Astrocyte of the hippocampus (primary cell): ENCODE measurements at regions not wholly inside any gene's neighbourhood (a gene's known extent, or its start where the extent isn't known, plus 50 kb on each side); places are given as distances from the start of the nearest gene placed in this dataset.

Source experiments
- DNase-seq: peaks from one replicate; pipeline ENCODE4 v3.0.0; 2011; ENCODE audit warnings: low read depth, low spot score

DNA sequence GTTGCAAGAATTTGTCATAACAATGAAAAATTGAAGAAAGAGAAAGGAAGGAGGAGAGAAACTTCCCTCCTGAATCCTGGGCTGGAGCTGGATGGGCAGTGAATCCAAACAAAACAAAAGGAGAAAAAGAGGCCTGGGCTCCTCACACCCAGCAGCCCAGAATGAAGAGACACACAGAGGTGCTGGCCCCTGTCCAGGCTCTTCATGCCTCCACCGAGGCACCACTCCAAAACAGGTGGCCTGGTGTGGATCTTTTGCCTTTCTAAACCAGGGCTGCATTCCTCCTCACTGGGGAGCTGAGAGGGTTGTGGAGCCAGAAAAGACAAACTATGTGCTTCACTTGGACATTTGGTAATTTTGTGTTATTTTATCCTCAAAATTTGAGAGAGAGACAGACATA, 76.0 kb downstream of the FAM124B start:
- no peak for DNase-seq

DNA sequence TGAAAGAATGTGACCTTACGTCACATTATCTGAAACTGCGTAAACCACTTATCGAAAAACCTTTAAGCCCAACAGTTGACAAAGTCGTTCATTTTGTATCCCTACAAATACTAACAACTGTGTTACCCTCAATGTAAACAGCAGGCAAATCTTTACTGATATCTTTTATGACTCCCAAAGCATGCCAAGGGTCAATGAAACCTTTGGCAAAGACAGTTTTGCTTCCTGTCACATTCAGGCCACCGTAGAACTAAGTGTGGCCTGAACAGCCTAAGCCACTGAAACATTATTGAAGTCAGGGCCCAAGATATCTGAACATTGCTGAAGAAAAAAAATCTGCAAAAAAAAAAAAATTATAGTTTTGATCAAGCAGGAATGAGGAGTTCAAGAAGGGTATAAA, 77.3 kb downstream of the FAM124B start:
- no peak for DNase-seq

DNA sequence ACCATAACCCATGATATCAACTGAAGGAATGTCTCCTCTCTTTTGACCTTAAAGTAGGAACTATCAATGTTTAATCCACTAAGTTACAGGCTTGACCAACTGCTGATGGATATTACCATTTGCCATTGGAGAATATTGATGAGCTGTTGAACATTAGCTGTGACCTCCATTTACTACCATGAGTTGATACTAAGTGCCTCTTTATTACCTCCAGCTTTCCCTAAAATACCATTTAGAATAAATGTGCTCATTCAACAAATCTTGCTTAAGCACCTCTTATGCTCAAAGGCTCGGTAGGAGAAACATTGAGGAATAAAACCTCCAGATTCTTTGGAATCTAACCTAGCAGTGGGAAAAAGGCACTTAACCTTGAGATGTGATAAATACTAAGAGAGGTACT, 81.2 kb downstream of the FAM124B start:
- DNase-seq, result no peak

DNA sequence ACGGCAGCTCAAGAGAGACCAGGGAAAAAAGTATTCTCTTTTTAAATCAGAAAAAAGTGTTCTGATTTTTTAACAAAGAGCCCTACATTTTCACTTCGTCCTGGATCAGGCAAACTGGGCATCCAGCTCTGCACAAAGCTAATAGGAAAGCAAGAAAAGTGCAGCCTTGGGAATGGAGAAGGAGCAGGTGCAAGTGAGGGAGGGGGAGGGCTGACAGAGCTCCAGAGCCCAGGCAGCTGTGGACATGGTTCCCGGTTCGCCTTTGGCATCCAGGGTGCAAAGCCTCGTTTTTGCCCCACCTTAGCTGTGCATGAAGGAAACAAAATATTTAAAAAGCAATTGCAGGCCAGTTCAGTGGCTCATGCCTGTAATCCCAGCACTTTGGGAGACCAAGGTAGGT, 82.2 kb downstream of the FAM124B start:
- DNase-seq, result no peak

DNA sequence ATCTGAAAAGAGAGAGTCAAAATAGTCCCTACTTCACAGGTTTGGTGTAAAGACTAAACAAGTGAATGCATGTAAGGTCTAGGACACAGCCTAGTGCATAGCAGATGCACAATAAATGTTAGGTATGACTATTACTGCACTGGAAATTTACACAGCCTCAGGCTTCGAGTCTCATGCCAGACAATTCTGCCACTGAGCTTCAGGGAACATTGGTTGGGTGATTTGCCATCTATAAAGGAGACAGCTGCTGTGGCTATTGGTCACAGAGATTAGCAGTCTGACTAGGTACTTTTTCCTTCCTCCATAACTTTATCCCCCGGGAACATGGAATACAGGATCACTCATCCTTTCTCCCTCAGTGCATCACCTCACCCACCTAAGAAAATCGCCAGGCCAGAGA, 89.2 kb downstream of the FAM124B start:
- no peak for DNase-seq

DNA sequence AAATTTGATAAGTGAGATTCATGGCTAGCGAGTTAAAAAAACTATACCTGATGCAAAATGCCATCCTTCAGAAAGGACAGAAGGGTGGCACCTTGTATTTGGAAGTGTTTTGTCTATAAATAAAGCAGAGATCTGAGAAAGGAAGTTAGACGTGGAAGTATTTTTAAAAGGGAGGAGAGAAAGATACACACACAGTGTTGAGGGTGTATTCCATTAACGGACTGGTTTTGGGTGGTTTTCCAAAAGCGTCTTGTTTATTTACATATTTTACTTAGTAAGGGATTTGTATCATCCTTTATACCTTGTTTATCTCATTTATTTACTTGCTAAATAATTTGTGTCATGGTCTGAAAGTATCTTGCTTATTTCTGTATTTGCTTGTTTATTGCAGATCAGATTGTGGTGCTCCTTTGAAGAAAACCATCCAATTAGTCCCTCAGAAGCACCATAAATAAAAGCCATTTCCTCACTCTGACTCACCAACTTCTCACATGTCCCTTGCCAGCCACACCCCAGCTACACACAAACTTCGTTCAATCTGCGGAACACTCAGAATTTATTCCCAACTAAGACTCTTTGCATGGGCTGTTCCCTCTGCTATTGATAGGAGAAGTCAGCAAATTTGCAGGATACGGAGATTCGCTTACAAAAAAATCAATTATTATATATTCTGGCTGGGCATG, 90.8 kb downstream of the FAM124B start:
- peak; percentile 15 for DNase-seq

DNA sequence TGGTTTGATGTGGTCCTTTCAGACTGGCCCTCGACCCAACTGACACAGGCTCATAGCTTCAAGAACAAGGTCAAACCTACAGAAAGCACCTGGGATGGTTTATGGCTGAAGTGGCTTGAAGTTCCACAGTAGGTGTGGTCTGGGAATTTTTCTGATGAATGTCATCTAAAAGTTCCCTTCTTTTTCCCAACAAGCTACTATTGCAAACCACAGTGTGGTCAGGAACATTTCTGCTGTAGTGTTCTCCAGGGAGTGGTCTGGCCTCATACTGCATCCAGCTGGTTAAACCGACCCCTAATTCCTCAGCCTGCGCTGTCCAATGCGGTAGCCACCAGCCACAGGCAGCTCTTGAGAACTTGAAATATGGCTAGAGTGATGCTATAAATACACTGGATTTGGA, 92.7 kb downstream of the FAM124B start:
- DNase-seq, result peak; percentile 84

DNA sequence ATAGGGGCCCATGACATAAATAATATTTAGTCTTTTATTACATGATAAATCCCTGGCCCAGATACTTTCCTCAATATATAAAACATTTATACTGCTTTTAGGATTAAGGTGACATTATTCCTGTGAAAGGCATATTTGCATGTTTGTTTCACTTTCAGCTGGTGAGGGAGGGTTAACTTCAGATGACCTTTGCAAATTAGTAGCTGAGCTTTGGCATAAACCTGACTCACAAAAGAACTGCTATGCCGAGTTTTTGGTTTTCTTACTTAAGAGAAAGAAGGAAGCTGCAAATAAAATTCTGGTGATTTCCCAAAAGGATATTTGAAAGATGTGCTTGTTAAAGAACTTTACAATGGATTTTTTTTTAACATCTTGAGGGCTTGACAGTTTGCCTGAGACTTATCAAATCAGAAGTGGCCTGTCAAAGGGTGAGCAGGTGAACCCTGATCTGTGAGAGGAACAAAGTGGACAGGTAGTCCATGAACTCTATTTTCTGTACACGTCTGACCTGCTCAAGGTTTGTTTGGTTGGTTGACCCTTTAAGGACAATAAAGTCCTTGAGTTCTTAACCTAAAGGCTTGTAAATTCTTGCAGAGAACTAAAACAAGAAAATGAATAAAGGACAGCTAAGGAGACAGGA, 93.5 kb downstream of the FAM124B start:
- peak; percentile 12 for DNase-seq

DNA sequence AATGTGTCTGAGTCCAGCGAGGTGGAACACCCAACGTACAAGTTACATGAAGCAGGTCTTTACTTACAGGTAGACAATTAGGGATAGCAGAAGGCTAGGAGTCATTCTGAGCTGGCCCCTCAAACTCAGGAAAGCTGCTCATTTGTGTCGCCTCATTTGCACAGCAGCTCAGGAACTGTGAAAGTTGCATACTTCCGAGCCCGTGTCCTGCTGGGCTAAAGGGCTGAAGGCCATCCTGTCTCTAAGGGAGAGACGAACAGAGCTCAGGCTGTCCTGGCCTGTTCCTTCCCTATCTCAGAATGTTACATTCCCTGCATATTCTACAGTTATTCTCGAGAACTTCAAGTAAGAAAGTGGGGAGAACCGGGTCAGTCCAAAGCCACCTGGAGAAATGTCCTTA, 99.0 kb downstream of the FAM124B start:
- DNase-seq, result no peak

DNA sequence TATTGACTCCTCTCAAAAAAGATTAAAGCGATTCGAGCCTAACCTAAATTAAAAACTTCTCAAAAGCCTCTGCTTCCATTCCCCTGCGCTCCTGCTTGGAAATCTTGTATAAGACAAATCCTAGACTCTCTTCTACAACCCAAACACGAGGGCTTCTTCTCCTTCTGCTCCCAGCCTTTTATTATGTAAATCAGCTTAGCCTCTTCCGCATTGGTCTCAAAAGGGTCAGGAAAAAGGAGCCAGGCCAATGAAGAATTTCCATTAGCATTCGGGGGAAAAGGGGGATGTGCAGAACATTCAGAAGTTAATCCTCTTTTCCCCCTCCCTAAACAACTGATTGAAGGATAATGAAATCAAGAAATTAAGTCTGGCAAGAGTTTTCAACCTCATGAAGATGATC, 107.9 kb downstream of the FAM124B start:
- no peak for DNase-seq

DNA sequence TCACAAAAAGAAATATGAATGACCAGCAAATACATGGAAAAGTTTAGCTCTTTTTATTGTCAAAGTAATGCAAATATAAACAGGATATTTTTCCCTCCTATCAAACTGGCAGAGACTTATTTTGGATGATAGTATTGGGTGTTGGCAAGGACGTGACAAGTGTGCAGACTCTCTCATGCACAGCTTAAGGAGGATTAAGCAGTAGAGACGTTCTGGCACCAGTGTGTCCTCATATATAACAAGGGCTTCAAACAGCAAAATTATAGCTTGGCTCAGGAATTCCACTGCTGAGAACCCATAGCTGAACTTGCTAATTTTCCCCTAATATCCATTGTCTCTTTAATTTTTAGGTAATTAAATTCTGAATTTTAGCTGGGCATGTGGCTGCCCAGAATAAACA, 114.4 kb downstream of the FAM124B start:
- DNase-seq, result no peak

DNA sequence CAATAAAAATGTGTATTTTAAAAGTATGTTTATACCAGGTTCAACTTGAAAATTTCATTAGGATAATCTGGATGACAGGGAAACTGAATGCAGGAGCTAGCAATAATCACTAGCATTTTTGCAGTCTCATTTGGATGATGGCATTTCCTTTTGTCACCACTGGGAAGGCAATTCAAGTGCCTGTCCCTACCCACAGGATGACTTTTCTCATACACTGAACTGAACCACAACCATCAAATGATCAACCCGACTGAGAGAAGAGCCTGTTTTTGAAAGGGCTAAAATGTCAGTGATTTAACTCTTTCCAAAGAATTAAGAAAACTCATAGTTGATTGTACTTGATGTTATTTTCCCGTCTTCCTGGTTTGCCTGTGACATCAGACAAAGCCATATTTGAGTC, 115.0 kb downstream of the FAM124B start:
- DNase-seq, result no peak

DNA sequence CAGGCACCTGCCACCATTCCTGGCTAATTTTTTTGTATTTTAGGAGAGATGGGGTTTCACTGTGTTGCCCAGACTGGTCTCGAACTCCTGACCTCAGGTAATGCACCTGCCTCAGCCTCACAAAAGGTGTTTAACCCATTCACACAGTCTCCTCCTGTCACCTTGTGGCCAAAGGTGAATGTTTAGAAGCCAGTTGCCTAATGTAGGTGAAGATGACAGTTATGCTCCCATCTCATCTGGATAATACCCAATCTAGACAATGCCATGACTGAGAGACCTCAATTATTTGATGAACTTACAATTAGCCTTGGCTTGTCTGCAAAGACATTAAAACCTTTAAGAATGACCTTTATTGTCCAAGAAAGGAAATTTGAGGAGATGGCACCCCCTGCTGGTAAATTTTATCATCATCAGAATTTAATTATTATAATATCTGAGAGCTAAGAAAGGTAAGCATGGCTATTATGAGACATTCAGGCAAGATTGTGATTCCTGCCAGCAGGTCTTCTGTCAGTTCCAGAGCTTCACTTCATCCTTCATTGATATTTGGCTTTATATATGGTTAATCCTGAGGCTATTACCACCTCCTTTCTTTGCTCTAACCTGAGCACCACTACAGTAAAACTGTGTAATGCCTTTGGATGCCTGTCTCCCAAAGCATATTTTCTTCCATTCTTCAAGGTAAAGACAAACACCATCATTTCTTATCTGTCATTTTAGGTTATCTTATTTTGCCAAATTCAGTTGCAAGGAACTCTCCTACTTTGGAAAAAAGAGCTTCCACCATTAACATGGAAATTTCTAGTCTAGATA, 117.6 kb downstream of the FAM124B start:
- DNase-seq, result peak; percentile 50

DNA sequence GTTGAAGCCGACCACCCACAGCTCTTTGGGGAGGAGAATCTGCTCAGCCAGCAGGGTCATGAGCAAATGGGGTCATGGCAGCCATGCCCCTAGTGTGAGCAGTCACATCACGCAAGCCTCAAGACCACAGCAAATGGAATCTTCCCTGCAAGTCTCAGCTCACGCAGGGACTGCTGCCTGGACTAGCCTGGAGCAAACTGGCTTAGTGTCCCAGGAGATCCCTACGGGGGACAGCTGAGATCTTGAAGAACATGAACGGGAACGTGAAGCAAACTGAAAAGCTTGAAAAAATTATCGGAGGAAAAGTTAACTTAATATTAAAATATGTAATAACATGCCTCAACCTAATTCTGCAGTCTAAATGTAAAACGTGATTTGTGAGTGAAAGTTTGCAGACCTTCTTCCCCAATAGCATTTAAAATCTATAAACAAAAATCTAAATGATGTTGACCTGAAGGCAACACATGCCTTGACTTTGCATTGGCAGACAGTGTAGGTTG, 118.4 kb downstream of the FAM124B start:
- DNase-seq, result no peak

DNA sequence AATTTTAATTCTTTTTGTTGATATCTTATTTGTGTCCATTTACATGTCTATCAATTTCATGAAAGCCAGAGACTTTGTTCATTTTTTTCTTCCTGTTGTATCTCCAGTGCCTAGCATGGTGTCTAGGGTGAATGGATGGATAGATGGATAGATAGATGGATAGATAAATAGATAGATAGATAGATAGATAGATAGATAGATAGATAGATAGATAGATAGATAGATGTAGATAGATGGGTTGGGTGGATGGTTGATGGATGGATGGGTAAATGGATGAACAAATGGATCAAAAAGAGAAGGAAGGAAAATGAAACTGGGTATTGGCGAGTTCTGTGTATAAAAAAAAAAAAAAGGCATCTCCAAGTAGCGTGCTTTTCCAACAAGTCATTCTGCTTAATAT, 120.5 kb downstream of the FAM124B start:
- no peak for DNase-seq

DNA sequence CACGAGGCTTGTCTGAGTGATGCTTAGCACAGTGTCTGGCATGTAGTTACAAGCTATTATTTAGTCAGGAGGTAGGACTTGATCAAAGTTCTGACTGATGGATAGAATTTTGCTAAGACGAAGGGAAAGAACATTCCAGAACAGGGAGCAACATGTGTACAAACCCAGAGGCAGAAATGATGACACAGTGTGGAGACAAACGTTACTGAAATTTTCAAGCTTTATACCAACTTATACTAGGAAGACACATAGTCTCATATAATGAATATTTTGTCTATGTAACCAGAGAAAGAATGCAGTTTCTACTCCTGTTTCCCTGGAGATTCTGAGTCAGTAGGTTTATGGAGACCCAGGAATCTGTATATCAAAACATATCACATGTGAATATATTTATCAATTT, 123.4 kb downstream of the FAM124B start:
- no peak for DNase-seq

DNA sequence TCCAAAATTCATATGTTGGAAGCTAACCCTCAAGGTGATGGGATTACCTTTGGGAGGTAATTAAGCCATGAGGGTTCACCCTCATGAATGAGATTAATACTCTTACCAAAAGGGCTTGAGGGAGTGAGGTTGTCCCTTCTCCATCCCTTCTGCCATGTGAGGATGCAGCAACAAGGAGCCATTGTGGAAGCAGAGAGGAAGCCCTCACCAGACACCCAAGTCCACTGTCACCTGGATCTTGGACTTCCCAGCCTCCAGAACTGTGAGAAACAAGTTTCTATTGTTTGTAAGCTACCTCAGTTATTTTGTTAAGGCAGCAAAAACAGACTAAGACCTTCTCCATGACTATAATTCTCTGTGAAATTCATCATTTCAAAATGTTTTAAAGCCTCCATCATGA, 125.7 kb downstream of the FAM124B start:
- DNase-seq, result no peak

DNA sequence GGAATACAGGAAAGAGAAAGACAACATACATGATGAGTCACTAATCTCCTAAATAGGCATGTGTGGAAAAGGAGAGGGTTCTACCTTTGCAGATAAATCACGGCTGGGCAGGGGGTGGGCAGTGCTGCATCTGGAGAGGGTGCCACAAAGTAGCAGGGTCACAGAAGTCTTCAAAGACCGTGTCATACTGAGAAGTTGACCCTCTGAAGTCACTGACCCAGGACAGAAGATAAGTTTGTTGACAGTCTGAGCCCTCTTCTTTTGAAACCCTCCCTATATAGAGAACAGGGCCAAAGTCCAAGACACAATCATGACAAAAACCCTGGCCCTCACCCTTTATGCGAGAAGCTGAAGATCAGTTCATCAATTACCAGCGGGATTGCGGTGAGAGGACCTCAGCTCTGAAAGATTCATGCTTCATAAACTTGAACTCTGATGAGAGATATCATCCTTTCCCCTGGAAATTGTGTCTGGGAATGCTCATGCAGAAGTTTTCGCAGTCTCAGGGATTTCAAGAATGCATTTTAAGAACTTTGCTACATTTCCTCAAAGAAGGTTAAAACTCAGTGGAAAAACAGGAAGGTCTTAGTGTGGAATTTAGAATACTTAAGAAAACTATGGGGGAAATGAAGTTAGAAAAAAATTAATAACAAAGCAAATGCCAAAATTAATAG, 129.5 kb downstream of the FAM124B start:
- no peak for DNase-seq

DNA sequence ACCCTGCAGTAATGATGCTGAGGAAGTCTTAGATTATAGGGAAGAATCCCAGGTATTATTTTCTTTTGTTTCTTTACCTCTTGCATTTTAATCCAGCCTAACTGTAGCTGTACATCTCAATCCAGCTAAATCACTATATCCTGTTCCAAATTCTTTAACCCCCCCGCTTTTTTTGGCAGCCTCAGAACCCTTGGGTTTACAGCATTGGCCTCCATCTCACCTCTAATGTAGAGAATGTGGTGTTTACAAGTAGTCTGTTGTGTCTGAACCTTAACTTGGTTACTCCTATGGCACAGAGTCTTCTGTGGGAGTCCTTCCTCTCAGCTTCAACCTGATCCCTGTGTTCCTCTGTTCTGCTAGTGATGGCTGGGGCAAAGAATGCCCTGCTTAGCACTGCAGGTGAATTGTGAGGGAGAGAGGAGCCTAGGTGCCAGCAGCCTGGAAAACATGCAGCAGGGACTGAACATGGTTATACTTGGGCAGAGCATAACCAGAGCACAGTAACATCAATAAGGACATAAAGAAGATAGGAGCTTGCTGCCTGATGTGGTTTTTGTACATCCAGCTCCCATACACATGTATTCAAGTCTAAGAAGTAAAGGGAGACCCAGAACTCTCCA, 130.2 kb downstream of the FAM124B start:
- no peak for DNase-seq

DNA sequence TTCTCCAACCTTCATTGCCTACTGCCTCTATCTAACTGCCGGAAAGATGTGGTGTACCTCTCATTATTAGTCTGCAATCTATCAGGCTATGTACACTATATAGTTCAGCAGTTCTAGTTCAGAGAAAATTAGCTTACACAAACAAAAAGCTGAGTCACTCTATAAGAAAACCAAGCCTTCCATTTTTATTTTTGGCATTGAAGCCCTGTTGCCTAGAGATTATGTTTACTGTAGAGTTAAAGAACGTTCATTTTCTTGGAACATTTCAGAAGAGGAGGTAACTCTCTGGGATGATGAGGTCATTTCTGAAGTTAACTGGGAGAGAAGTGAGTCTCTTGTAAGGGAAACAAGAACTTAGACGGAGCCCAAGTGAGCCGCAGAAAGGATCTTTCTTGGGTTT, 133.5 kb downstream of the FAM124B start:
- peak; percentile 82 for DNase-seq

DNA sequence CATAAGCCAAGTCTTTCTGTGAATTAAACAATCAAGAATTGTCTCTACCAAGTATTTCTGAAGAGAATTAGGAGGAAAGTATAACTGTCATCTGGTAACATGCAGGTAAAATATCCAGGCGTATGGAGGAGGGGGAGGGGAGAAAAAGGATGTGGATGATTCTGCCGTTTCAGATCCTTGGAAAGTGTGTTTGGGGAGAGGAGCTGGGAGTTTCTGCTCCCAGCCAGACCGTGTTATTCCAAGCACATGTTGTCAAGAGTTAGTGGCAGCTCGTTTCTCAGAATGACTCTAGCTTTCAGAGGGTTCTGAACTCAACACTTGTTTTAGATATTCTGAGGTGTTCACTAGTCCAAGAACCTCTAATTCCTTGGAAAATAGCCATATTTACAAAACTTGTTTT, 137.6 kb downstream of the FAM124B start:
- DNase-seq, result no peak

DNA sequence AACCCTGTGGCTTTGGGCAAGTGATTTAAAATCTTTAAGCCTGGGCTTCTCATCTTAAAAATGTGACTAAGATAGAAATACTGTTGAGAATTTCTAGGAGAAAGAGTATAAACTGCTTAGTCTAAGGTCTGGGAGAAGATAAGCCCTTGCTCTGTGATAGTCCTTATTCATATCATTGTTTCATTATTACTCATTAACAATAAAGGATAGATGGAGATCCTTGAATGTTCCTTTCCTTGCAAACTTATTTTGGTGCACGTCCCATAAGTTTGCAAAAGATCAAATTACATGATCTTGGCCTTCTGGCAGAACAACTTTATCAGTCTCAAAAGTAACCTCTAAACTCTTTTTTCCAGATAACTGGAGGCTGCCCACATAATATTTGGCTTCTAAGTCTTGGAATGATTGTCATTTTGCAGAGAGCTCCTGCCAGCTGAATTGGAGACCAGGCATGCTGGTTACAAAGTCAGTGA, 138.3 kb downstream of the FAM124B start:
- DNase-seq, result peak; percentile 43
